ENCODE measurements at regions not wholly inside any gene's neighbourhood (a gene's known extent, or its start where the extent isn't known, plus 50 kb on each side); places are given as distances from the start of the nearest gene placed in this dataset.

DNA sequence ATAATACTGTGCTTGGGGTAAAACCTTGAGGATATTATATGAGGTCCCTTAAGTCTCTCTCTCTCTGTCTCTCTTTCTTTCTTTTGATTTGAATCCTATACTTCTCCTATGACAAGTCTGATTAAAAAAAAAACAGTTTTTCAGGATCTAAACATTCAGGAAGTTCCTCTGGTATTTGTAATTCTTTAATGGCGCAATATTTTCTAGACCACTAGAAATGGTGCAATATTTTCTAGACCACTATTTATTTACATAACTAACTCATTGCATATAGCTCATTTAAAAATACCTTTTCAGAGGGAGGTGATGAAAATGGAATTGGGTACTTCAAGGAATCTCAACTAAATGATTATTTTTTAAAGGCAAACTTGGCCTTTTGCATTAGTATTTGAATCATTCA lies 1235.3 kb downstream of the GATA3 start:
- CTCF ChIA-PET, result no interaction called here
- intact Hi-C loops (cut with micrococcal nuclease; ENCODE audit: unreplicated experiment), result no loop called here

DNA sequence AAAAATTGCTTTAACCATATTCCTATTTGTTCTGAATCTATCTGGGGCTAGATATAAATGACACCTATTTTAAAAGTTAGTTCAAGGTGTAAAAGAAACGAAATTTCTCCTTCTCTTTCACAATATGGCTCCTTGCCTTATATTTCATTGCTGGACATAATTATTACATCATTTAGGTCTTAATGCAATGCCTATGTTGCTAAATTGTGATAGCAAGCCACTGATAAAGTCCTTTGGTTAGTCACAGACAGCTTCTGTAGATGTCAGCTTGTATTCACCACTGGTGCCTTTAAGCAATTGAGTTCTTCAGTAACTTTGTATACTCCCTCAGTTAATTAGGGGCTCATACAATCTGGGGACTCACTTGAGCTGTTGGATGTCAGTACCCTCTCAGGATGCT lies 1236.6 kb downstream of the GATA3 start:
- TF ChIP-seq, protein P1, sequence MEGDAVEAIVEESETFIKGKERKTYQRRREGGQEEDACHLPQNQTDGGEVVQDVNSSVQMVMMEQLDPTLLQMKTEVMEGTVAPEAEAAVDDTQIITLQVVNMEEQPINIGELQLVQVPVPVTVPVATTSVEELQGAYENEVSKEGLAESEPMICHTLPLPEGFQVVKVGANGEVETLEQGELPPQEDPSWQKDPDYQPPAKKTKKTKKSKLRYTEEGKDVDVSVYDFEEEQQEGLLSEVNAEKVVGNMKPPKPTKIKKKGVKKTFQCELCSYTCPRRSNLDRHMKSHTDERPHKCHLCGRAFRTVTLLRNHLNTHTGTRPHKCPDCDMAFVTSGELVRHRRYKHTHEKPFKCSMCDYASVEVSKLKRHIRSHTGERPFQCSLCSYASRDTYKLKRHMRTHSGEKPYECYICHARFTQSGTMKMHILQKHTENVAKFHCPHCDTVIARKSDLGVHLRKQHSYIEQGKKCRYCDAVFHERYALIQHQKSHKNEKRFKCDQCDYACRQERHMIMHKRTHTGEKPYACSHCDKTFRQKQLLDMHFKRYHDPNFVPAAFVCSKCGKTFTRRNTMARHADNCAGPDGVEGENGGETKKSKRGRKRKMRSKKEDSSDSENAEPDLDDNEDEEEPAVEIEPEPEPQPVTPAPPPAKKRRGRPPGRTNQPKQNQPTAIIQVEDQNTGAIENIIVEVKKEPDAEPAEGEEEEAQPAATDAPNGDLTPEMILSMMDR (IDR thresholded peaks at IDR 0.05; ENCODE audit: insufficient read depth in 1 of 2, low read depth in 1 of 2, low read length in 1 of 2, severe bottlenecking in 1 of 2, unreplicated experiment in 1 of 2), result no peak
- Histone ChIP-seq H3K27me3 (replicated peaks; ENCODE audit: control insufficient read depth, insufficient read depth, low read length) (no peaks in the 10 kb centered on the region), H3K9me3 (no peaks in the 10 kb centered on the region), H3K4me3 (ENCODE audit: low read depth, low read length) (no peak overlapping the region), H3K4me1 (no peaks in the 10 kb centered on the region), H3K36me3 (ENCODE audit: control insufficient read depth, insufficient read depth, low read length) (no peaks in the 10 kb centered on the region)
- POLR2A ChIA-PET, result no interaction called here
- intact Hi-C loops (cut with micrococcal nuclease; ENCODE audit: unreplicated experiment), result no loop called here
- Mint-ChIP-seq H3K4me1 (ENCODE audit: low read depth, unreplicated experiment) (no peaks in the 10 kb centered on the region), H3K27ac (ENCODE audit: unreplicated experiment) (no peak overlapping the region), H3K36me3 (ENCODE audit: insufficient read depth, unreplicated experiment) (no peaks in the 10 kb centered on the region), H3K9me3 (ENCODE audit: unreplicated experiment) (no peaks in the 10 kb centered on the region), H3K4me3 (ENCODE audit: unreplicated experiment) (no peak overlapping the region), H3K27me3 (ENCODE audit: insufficient read depth, unreplicated experiment) (no peaks in the 10 kb centered on the region)
- BruUV-seq (replicated peaks), result no TSS peak
- no peak for DNase-seq
- CTCF ChIA-PET, result no interaction called here

More for the DNA sequence above, 1235.3 kb downstream of the GATA3 start:
- no TSS peak for BruUV-seq (replicated peaks)
- no peaks in the 10 kb centered on the region for H3K36me3 ChIP-seq (ENCODE audit: control insufficient read depth, insufficient read depth, low read length)
- no peak for DNase-seq
- no peak overlapping the region for H3K27ac Mint-ChIP-seq (ENCODE audit: unreplicated experiment)
- no peaks in the 10 kb centered on the region for H3K36me3 Mint-ChIP-seq (ENCODE audit: insufficient read depth, unreplicated experiment)
- POLR2A ChIA-PET, result no interaction called here
- H3K9me3 Mint-ChIP-seq (ENCODE audit: unreplicated experiment), result no peaks in the 10 kb centered on the region
- no peaks in the 10 kb centered on the region for H3K4me1 ChIP-seq
- no peaks in the 10 kb centered on the region for H3K4me1 Mint-ChIP-seq (ENCODE audit: low read depth, unreplicated experiment)
- H3K27me3 ChIP-seq (replicated peaks; ENCODE audit: control insufficient read depth, insufficient read depth, low read length), result no peaks in the 10 kb centered on the region
- no peak overlapping the region for H3K4me3 ChIP-seq (ENCODE audit: low read depth, low read length)
- no peak overlapping the region for H3K4me3 Mint-ChIP-seq (ENCODE audit: unreplicated experiment)
- TF ChIP-seq, protein P1 (IDR thresholded peaks at IDR 0.05; ENCODE audit: insufficient read depth in 1 of 2, low read depth in 1 of 2, low read length in 1 of 2, severe bottlenecking in 1 of 2, unreplicated experiment in 1 of 2), result no peak
- no peaks in the 10 kb centered on the region for H3K27me3 Mint-ChIP-seq (ENCODE audit: insufficient read depth, unreplicated experiment)
- H3K9me3 ChIP-seq, result no peaks in the 10 kb centered on the region

- Histone ChIP-seq H3K27me3 (replicated peaks; ENCODE audit: control insufficient read depth, insufficient read depth, low read length) (no peaks in the 10 kb centered on the region), H3K4me1 (no peaks in the 10 kb centered on the region), H3K36me3 (ENCODE audit: control insufficient read depth, insufficient read depth, low read length) (no peaks in the 10 kb centered on the region), H3K4me3 (ENCODE audit: low read depth, low read length) (no peak overlapping the region), H3K9me3 (no peaks in the 10 kb centered on the region)
- TF ChIP-seq, protein P1 (IDR thresholded peaks at IDR 0.05; ENCODE audit: insufficient read depth in 1 of 2, low read depth in 1 of 2, low read length in 1 of 2, severe bottlenecking in 1 of 2, unreplicated experiment in 1 of 2), result no peak
- Mint-ChIP-seq H3K9me3 (ENCODE audit: unreplicated experiment) (no peaks in the 10 kb centered on the region), H3K36me3 (ENCODE audit: insufficient read depth, unreplicated experiment) (no peaks in the 10 kb centered on the region), H3K4me1 (ENCODE audit: low read depth, unreplicated experiment) (no peaks in the 10 kb centered on the region), H3K27me3 (ENCODE audit: insufficient read depth, unreplicated experiment) (no peaks in the 10 kb centered on the region), H3K4me3 (ENCODE audit: unreplicated experiment) (no peak overlapping the region), H3K27ac (ENCODE audit: unreplicated experiment) (no peak overlapping the region)
- intact Hi-C loops (cut with micrococcal nuclease; ENCODE audit: unreplicated experiment), result no loop called here
- BruUV-seq (replicated peaks), result no TSS peak
- ChIA-PET CTCF (no interaction called here), POLR2A (no interaction called here)
- no peak for DNase-seq
Observed at GRCh38 chr10:9294132-9294663, 1239.7 kb downstream of the GATA3 start.
